Muscle of leg (tissue), 3 donors: ENCODE measurements at regions not wholly inside any gene's neighbourhood (a gene's known extent, or its start where the extent isn't known, plus 50 kb on each side); places are given as distances from the start of the nearest gene placed in this dataset.

Experiments used
- DNase-seq: peaks from one replicate; pipeline ENCODE4 v3.0.0; 2013
- H3K27ac ChIP-seq: one replicate; pipeline ENCODE4 v1.5.1; 2013; ENCODE audit warnings: mild to moderate bottlenecking, low read length, control low read depth
- H3K27me3 ChIP-seq: one replicate; pipeline ENCODE4 v1.6.1; 2013; ENCODE audit warnings: low read length; ENCODE audit not compliant: control insufficient read depth, insufficient read depth
- H3K36me3 ChIP-seq: one replicate; pipeline ENCODE4 v1.6.1; 2013; ENCODE audit warnings: low read length; ENCODE audit not compliant: control insufficient read depth, insufficient read depth
- H3K4me1 ChIP-seq: one replicate; pipeline ENCODE4 v1.6.1; 2013; ENCODE audit warnings: low read length; ENCODE audit not compliant: control insufficient read depth, insufficient read depth
- H3K4me3 ChIP-seq: one replicate; pipeline ENCODE4 v1.5.1; 2013; ENCODE audit warnings: low read length, control low read depth
- H3K9me3 ChIP-seq: replicated peaks from 2 replicates; pipeline ENCODE4 v1.6.1; 2013; ENCODE audit warnings: low read depth, low read length; ENCODE audit not compliant: control insufficient read depth
- WGBS: methylation state at CpG from one replicate; pipeline ENCODE4 v1.1.5; 2013; ENCODE audit warnings: missing lambda C conversion rate; ENCODE audit not compliant: insufficient coverage; 5-methylcytosine and 5-hydroxymethylcytosine counted together

GRCh38 chrX:5648941-5649568 lies 579.6 kb downstream of the NLGN4X start:
- WGBS: 72% methylated on average over 8 of the region's 12 CpGs
- no peak for DNase-seq
- peaks cover 4% of the 10 kb centered on the region for H3K27me3 ChIP-seq

GRCh38 chrX:5646818-5647217 lies 581.8 kb downstream of the NLGN4X start:
- Histone ChIP-seq H3K4me1 (no peaks in the 10 kb centered on the region), H3K4me3 (no peak overlapping the region), H3K9me3 (no peaks in the 10 kb centered on the region), H3K27ac (no peak overlapping the region), H3K27me3 (peaks cover 4% of the 10 kb centered on the region), H3K36me3 (no peaks in the 10 kb centered on the region)
- 64% methylated on average over 4 of the region's 5 CpGs for WGBS
- DNase-seq: peak; percentile 57

More at GRCh38 chrX:5648941-5649568, 579.6 kb downstream of the NLGN4X start:
- Histone ChIP-seq H3K4me1 (no peaks in the 10 kb centered on the region), H3K36me3 (no peaks in the 10 kb centered on the region), H3K9me3 (no peaks in the 10 kb centered on the region), H3K4me3 (no peak overlapping the region), H3K27ac (no peak overlapping the region)

- Histone ChIP-seq H3K4me1 (no peaks in the 10 kb centered on the region), H3K36me3 (no peaks in the 10 kb centered on the region), H3K4me3 (no peak overlapping the region), H3K27ac (no peak overlapping the region), H3K27me3 (peaks cover 4% of the 10 kb centered on the region), H3K9me3 (no peaks in the 10 kb centered on the region)
- DNase-seq: no peak
- 10% methylated on average over 7 of the region's 8 CpGs for WGBS
These were observed 583.9 kb downstream of the NLGN4X start for GRCh38 chrX:5644776-5645175.

- peaks cover 4% of the 10 kb centered on the region for H3K27me3 ChIP-seq
- H3K27ac ChIP-seq: no peak overlapping the region
- DNase-seq: no peak
- H3K9me3 ChIP-seq: no peaks in the 10 kb centered on the region
- no peaks in the 10 kb centered on the region for H3K36me3 ChIP-seq
- 100% methylated on average over 2 of the region's 4 CpGs for WGBS
- H3K4me1 ChIP-seq: no peaks in the 10 kb centered on the region
- H3K4me3 ChIP-seq: no peak overlapping the region
These were observed 588.6 kb downstream of the NLGN4X start for GRCh38 chrX:5640071-5640470.

- no peak overlapping the region for H3K27ac ChIP-seq
- no peaks in the 10 kb centered on the region for H3K27me3 ChIP-seq
- H3K4me3 ChIP-seq: no peak overlapping the region
- no peak for DNase-seq
- H3K9me3 ChIP-seq: no peaks in the 10 kb centered on the region
- no peaks in the 10 kb centered on the region for H3K36me3 ChIP-seq
- no peaks in the 10 kb centered on the region for H3K4me1 ChIP-seq
- no CpG with 5 or more reads among the region's 7 CpGs for WGBS
These were observed 590.1 kb downstream of the NLGN4X start for GRCh38 chrX:5638572-5638971.

- Histone ChIP-seq H3K4me1 (no peaks in the 10 kb centered on the region), H3K27ac (no peak overlapping the region), H3K4me3 (no peak overlapping the region), H3K27me3 (peaks cover 3% of the 10 kb centered on the region), H3K36me3 (no peaks in the 10 kb centered on the region), H3K9me3 (no peaks in the 10 kb centered on the region)
- peak; percentile 20 for DNase-seq
These were observed 595.8 kb downstream of the NLGN4X start for GRCh38 chrX:5632887-5633286.

- Histone ChIP-seq H3K4me3 (no peak overlapping the region), H3K27ac (no peak overlapping the region), H3K27me3 (peaks cover 3% of the 10 kb centered on the region), H3K36me3 (no peaks in the 10 kb centered on the region), H3K9me3 (no peaks in the 10 kb centered on the region), H3K4me1 (no peaks in the 10 kb centered on the region)
- DNase-seq: no peak
- WGBS: 29% methylated on average over 8 of the region's 9 CpGs
These were observed 596.5 kb downstream of the NLGN4X start for GRCh38 chrX:5632061-5632614.

- H3K36me3 ChIP-seq: no peaks in the 10 kb centered on the region
- H3K9me3 ChIP-seq: no peaks in the 10 kb centered on the region
- no peak overlapping the region for H3K27ac ChIP-seq
- no peaks in the 10 kb centered on the region for H3K27me3 ChIP-seq
- no peak overlapping the region for H3K4me3 ChIP-seq
- no peaks in the 10 kb centered on the region for H3K4me1 ChIP-seq
- DNase-seq: no peak
These were observed 611.0 kb downstream of the NLGN4X start for GRCh38 chrX:5617666-5618065.

- H3K27me3 ChIP-seq: no peaks in the 10 kb centered on the region
- no peak for DNase-seq
- H3K4me1 ChIP-seq: no peaks in the 10 kb centered on the region
- H3K4me3 ChIP-seq: no peak overlapping the region
- no peaks in the 10 kb centered on the region for H3K9me3 ChIP-seq
- 0% methylated on average over 4 of the region's 4 CpGs for WGBS
- no peaks in the 10 kb centered on the region for H3K36me3 ChIP-seq
- H3K27ac ChIP-seq: no peak overlapping the region
These were observed 633.1 kb downstream of the NLGN4X start for GRCh38 chrX:5595570-5595969.

GRCh38 chrX:5586726-5587125 lies 641.9 kb downstream of the NLGN4X start:
- Histone ChIP-seq H3K4me1 (no peaks in the 10 kb centered on the region), H3K4me3 (no peak overlapping the region), H3K27me3 (no peaks in the 10 kb centered on the region), H3K36me3 (no peaks in the 10 kb centered on the region), H3K9me3 (no peaks in the 10 kb centered on the region), H3K27ac (no peak overlapping the region)
- DNase-seq: peak; percentile 0

- Histone ChIP-seq H3K36me3 (no peaks in the 10 kb centered on the region), H3K4me1 (no peaks in the 10 kb centered on the region), H3K9me3 (no peaks in the 10 kb centered on the region), H3K27me3 (no peaks in the 10 kb centered on the region), H3K4me3 (no peak overlapping the region), H3K27ac (no peak overlapping the region)
- DNase-seq: no peak
- WGBS: no CpG with 5 or more reads among the region's 1 CpG
These were observed 653.3 kb downstream of the NLGN4X start for GRCh38 chrX:5575407-5575806.
